Tibial artery (tissue), 4 donors: ENCODE measurements at regions not wholly inside any gene's neighbourhood (a gene's known extent, or its start where the extent isn't known, plus 50 kb on each side); places are given as distances from the start of the nearest gene placed in this dataset.

Experiments
- DNase-seq, 2 donors: peaks; one replicate each; pipeline ENCODE4 v3.0.0-alpha.2; 2019
- H3K27ac ChIP-seq, 2 donors: fragments of 200-600 bp; sonication (generic) in 1 of 2; 1 replicate in 1 of 2; 2 replicates in 1 of 2; pipeline ENCODE4 v1.5.1; 2018 to 2019; ENCODE audit warnings: mild to moderate bottlenecking in 1 of 2
- H3K27me3 ChIP-seq, 2 donors: fragments of 200-600 bp; sonication (generic) in 1 of 2; one replicate each; pipeline versions ENCODE4 v1.5.1 to v1.6.0; 2016 to 2019
- H3K36me3 ChIP-seq, 3 donors: fragments of 200-600 bp; sonication (generic) in 2 of 3; one replicate each; pipeline ENCODE4 v1.5.1; 2016 to 2019; ENCODE audit warnings: mild to moderate bottlenecking in 2 of 3
- H3K4me1 ChIP-seq, 4 donors: fragments of 200-600 bp; sonication (generic) in 2 of 4; 1 replicate in 3 of 4; 2 replicates in 1 of 4; pipeline ENCODE4 v1.5.1; 2016 to 2019
- H3K4me3 ChIP-seq, 2 donors: fragments of 200-600 bp; sonication (generic) in 1 of 2; 1 replicate in 1 of 2; 2 replicates in 1 of 2; pipeline ENCODE4 v1.5.1; 2018 to 2019; ENCODE audit warnings: mild to moderate bottlenecking in 2 of 2
- H3K9me3 ChIP-seq, 3 donors: fragments of 200-600 bp; sonication (generic) in 1 of 3; one replicate each; pipeline ENCODE4 v1.5.1; 2016 to 2019
- intact Hi-C: fragments of 100-400 bp; cut with DNase I; formaldehyde crosslinking; loops from one replicate; pipeline ENCODE4 v1.15.0; 2023; ENCODE audit warnings: low total_unique reads
- TF ChIP-seq, protein P1 (sequence below), 2 experiments: fragments of 200-600 bp in 1 of 2; fragments of 450-650 bp in 1 of 2; IDR thresholded peaks; one replicate each; pipeline ENCODE4 v1.5.1; 2017 to 2019; ENCODE audit warnings: antibody characterized with exemption in 2 of 2, mild to moderate bottlenecking in 1 of 2, moderate library complexity in 1 of 2

DNA sequence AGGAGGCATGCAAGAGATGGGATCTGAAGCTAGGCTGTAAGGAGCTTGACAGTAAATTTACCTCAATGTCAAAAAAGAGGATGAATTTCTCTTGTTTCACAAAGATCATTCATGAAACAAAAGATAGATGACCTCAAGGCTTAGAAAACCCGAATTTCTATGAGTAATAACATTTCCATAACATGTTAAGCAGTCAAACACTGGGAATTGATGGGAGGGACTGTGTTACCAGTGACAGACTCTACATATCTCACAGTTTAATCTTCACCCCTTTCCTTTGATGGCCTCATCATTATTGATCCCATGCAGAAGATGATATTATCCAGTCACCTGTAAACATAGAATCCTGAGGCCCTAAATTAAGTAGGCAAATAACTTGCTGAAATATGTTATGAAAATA is 53.5 kb upstream of the VGLL3 start:
- H3K27me3 ChIP-seq, result no peaks in the 10 kb centered on the region
- no peaks in the 10 kb centered on the region for H3K36me3 ChIP-seq
- TF ChIP-seq, protein P1, sequence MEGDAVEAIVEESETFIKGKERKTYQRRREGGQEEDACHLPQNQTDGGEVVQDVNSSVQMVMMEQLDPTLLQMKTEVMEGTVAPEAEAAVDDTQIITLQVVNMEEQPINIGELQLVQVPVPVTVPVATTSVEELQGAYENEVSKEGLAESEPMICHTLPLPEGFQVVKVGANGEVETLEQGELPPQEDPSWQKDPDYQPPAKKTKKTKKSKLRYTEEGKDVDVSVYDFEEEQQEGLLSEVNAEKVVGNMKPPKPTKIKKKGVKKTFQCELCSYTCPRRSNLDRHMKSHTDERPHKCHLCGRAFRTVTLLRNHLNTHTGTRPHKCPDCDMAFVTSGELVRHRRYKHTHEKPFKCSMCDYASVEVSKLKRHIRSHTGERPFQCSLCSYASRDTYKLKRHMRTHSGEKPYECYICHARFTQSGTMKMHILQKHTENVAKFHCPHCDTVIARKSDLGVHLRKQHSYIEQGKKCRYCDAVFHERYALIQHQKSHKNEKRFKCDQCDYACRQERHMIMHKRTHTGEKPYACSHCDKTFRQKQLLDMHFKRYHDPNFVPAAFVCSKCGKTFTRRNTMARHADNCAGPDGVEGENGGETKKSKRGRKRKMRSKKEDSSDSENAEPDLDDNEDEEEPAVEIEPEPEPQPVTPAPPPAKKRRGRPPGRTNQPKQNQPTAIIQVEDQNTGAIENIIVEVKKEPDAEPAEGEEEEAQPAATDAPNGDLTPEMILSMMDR (IDR thresholded peaks at IDR 0.05), result no peak
- no peak for DNase-seq
- intact Hi-C loops, result no loop called here
- no peak overlapping the region for H3K4me3 ChIP-seq
- no peak overlapping the region for H3K27ac ChIP-seq
- H3K4me1 ChIP-seq, result no peaks in the 10 kb centered on the region
- no peaks in the 10 kb centered on the region for H3K9me3 ChIP-seq

DNA sequence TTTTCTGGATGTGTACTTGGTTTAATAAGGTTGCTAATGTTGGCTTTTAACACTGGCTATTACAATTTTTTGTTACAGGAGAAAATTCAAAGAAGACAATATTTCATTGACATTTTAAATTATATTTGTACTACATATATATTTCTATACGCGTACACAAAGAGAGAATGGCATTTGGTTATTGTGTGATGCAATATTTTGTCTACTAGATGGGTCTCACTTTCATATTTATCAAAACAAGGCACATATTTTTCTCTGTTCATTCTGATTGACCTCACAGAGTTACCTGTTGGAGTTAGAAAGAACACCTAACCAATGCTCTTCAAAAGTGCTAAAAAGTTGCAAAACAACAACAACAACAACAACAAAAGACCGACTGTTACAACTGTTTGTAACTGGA is 50.2 kb upstream of the VGLL3 start:
- Histone ChIP-seq H3K4me1 (no peaks in the 10 kb centered on the region), H3K9me3 (no peaks in the 10 kb centered on the region), H3K36me3 (no peaks in the 10 kb centered on the region), H3K27me3 (no peaks in the 10 kb centered on the region), H3K4me3 (no peak overlapping the region), H3K27ac (no peak overlapping the region)
- DNase-seq, result no peak
- TF ChIP-seq, protein P1 (IDR thresholded peaks at IDR 0.05), result no peak
- intact Hi-C loops, result no loop called here
